H9 (cell line): ENCODE measurements at regions not wholly inside any gene's neighbourhood (a gene's known extent, or its start where the extent isn't known, plus 50 kb on each side); places are given as distances from the start of the nearest gene placed in this dataset.

Experiments
- DNase-seq: peaks from one replicate; pipeline ENCODE4 v3.0.0-alpha.2; 2017
- H2AFZ ChIP-seq: one replicate; pipeline ENCODE4 v1.6.1; 2013; ENCODE audit warnings: mild to moderate bottlenecking, low read length, control low read depth, moderate library complexity
- H2AK5ac ChIP-seq: 2 replicates; pipeline ENCODE4 v1.6.1; 2013; ENCODE audit warnings: low read length, control low read depth, mixed read lengths; ENCODE audit not compliant: insufficient read length
- H2BK120ac ChIP-seq: one replicate; pipeline ENCODE4 v1.6.1; 2013; ENCODE audit warnings: low read depth, mild to moderate bottlenecking, low read length, control low read depth, inconsistent platforms; ENCODE audit not compliant: poor library complexity, severe bottlenecking
- H2BK12ac ChIP-seq: 2 replicates; pipeline ENCODE4 v1.6.1; 2013; ENCODE audit warnings: low read length, control low read depth, mixed read lengths, low read depth; ENCODE audit not compliant: insufficient read length
- H2BK15ac ChIP-seq: 2 replicates; pipeline ENCODE4 v1.6.1; 2013; ENCODE audit warnings: low read depth, low read length, control low read depth
- H2BK20ac ChIP-seq: one replicate; pipeline ENCODE4 v1.6.1; 2013; ENCODE audit warnings: low read depth, mild to moderate bottlenecking, low read length, control low read depth, inconsistent platforms; ENCODE audit not compliant: poor library complexity, severe bottlenecking
- H2BK5ac ChIP-seq: 2 replicates; pipeline ENCODE4 v1.6.1; 2013; ENCODE audit warnings: low read length, control low read depth, mixed read lengths; ENCODE audit not compliant: insufficient read length
- H3K14ac ChIP-seq: 2 replicates; pipeline ENCODE4 v1.6.1; 2013; ENCODE audit warnings: low read length, control low read depth; ENCODE audit not compliant: insufficient read depth
- H3K18ac ChIP-seq: 2 replicates; pipeline ENCODE4 v1.6.1; 2013; ENCODE audit warnings: low read depth, mild to moderate bottlenecking, mixed read lengths, low read length, control low read depth; ENCODE audit not compliant: insufficient read length
- H3K23ac ChIP-seq: 2 replicates; pipeline ENCODE4 v1.6.1; 2013; ENCODE audit warnings: low read length, control low read depth, mixed read lengths, low read depth; ENCODE audit not compliant: insufficient read length
- H3K23me2 ChIP-seq: 2 replicates; pipeline ENCODE4 v1.6.1; 2013; ENCODE audit warnings: low read depth, mild to moderate bottlenecking, mixed read lengths, low read length, control low read depth; ENCODE audit not compliant: insufficient read length, poor library complexity, severe bottlenecking
- H3K27ac ChIP-seq: 2 replicates; pipeline ENCODE4 v1.5.1; 2013; ENCODE audit warnings: low read length, control low read depth, mixed read lengths, low read depth; ENCODE audit not compliant: insufficient read length
- H3K27me3 ChIP-seq: 2 replicates; pipeline ENCODE4 v1.6.1; 2013; ENCODE audit warnings: low read length, control low read depth, inconsistent platforms; ENCODE audit not compliant: insufficient read depth
- H3K4ac ChIP-seq: 2 replicates; pipeline ENCODE4 v1.6.1; 2013; ENCODE audit warnings: low read depth, mild to moderate bottlenecking, control low read depth, inconsistent platforms, low read length, moderate library complexity
- H3K4me1 ChIP-seq: 2 replicates; pipeline ENCODE4 v1.6.1; 2013; ENCODE audit warnings: low read length, control low read depth, inconsistent platforms; ENCODE audit not compliant: insufficient read depth
- H3K4me2 ChIP-seq: 2 replicates; pipeline ENCODE4 v1.6.1; 2013; ENCODE audit warnings: low read length, control low read depth, mixed read lengths; ENCODE audit not compliant: insufficient read length, insufficient read depth
- H3K56ac ChIP-seq: 2 replicates; pipeline ENCODE4 v1.6.1; 2013; ENCODE audit warnings: low read depth, mild to moderate bottlenecking, mixed read lengths, low read length, control low read depth; ENCODE audit not compliant: insufficient read length
- H3K79me1 ChIP-seq: 2 replicates; pipeline ENCODE4 v1.6.1; 2013; ENCODE audit warnings: low read depth, mild to moderate bottlenecking, moderate library complexity, low read length, control low read depth, inconsistent platforms; ENCODE audit not compliant: insufficient read depth, poor library complexity, severe bottlenecking
- H3K79me2 ChIP-seq: 2 replicates; pipeline ENCODE4 v1.6.1; 2013; ENCODE audit warnings: low read length, control low read depth, inconsistent platforms; ENCODE audit not compliant: insufficient read depth
- H3K9ac ChIP-seq: 2 replicates; pipeline ENCODE4 v1.6.1; 2013; ENCODE audit warnings: low read length, control low read depth, mixed read lengths; ENCODE audit not compliant: insufficient read length; ENCODE audit errors: extremely low read depth
- H3K9me3 ChIP-seq: one replicate; pipeline ENCODE4 v1.6.1; 2013; ENCODE audit warnings: low read depth, low read length, inconsistent platforms; ENCODE audit not compliant: control insufficient read depth
- H3T11ph ChIP-seq: one replicate; pipeline ENCODE4 v1.6.1; 2013; ENCODE audit warnings: mild to moderate bottlenecking, low read length, control low read depth, inconsistent platforms
- H4K20me1 ChIP-seq: one replicate; pipeline ENCODE4 v1.6.1; 2013; ENCODE audit not compliant: control insufficient read depth, insufficient read length, insufficient read depth
- H4K5ac ChIP-seq: 2 replicates; pipeline ENCODE4 v1.6.1; 2013; ENCODE audit warnings: low read depth, mild to moderate bottlenecking, mixed read lengths, low read length, control low read depth; ENCODE audit not compliant: insufficient read length
- H4K8ac ChIP-seq: replicated peaks from 2 replicates; pipeline ENCODE4 v1.6.1; 2013; ENCODE audit warnings: low read length, control low read depth, mixed read lengths, low read depth; ENCODE audit not compliant: insufficient read length
- H4K91ac ChIP-seq: 2 replicates; pipeline ENCODE4 v1.6.1; 2013; ENCODE audit warnings: low read depth, mild to moderate bottlenecking, moderate library complexity, mixed read lengths, low read length, control low read depth; ENCODE audit not compliant: insufficient read length
- H3K27ac Mint-ChIP-seq, 3 experiments: 2 replicates in 2 of 3; 3 replicates in 1 of 3; pipeline ENCODE4 v1.8.0; 2020 to 2021; ENCODE audit warnings: mixed read lengths in 3 of 3, mild to moderate bottlenecking in 1 of 3, moderate library complexity in 1 of 3
- H3K27me3 Mint-ChIP-seq: 2 replicates; pipeline ENCODE4 v1.8.0; 2021; ENCODE audit warnings: low read depth, mild to moderate bottlenecking, moderate library complexity, mixed read lengths
- H3K36me3 Mint-ChIP-seq, 3 experiments: 2 replicates in 2 of 3; 3 replicates in 1 of 3; pipeline ENCODE4 v1.8.0; 2020 to 2021; ENCODE audit warnings: low read depth in 3 of 3, mixed read lengths in 3 of 3; ENCODE audit not compliant: insufficient read depth in 1 of 3
- H3K4me1 Mint-ChIP-seq, 2 experiments: 2 replicates each; pipeline ENCODE4 v1.8.0; 2020; ENCODE audit warnings: mixed read lengths in 2 of 2
- H3K4me3 Mint-ChIP-seq, 2 experiments: 2 replicates in 1 of 2; 3 replicates in 1 of 2; pipeline ENCODE4 v1.8.0; 2020 to 2021; ENCODE audit warnings: mild to moderate bottlenecking in 2 of 2, mixed read lengths in 2 of 2, moderate library complexity in 1 of 2
- H3K9me3 Mint-ChIP-seq, 2 experiments: 2 replicates in 1 of 2; 3 replicates in 1 of 2; pipeline ENCODE4 v1.8.0; 2020; ENCODE audit warnings: mild to moderate bottlenecking in 2 of 2, mixed read lengths in 2 of 2, moderate library complexity in 1 of 2
- CTCF ChIP-seq: fragments of 200-600 bp; sonication (generic); conservative IDR thresholded peaks from 3 replicates; pipeline ENCODE4 v1.8.0; 2021; ENCODE audit warnings: antibody characterized with exemption, mild to moderate bottlenecking
- WGBS: extraction: QIAGEN DNeasy Blood & Tissue Kit; methylation state at CpG from one replicate; pipeline ENCODE4 v1.1.7; 2013; ENCODE audit warnings: missing lambda C conversion rate, low lambda C conversion rate, mixed read lengths; ENCODE audit not compliant: insufficient read length; ENCODE audit errors: extremely low coverage; 5-methylcytosine and 5-hydroxymethylcytosine counted together

GRCh38 chr1:245079021-245079609, 75.7 kb upstream of the KIF26B start:
- H3K4me1 Mint-ChIP-seq, result peaks cover 3 to 4% of the 10 kb centered on the region in 2 experiments
- no peaks in the 10 kb centered on the region for H3K79me1 ChIP-seq
- no peak overlapping the region for H3K4me3 Mint-ChIP-seq
- no peak overlapping the region for H4K5ac ChIP-seq
- no peaks in the 10 kb centered on the region for H3K79me2 ChIP-seq
- H4K8ac ChIP-seq, result no peak overlapping the region
- H3K18ac ChIP-seq, result no peak overlapping the region
- no CpG with 5 or more reads among the region's 9 CpGs for WGBS
- TF ChIP-seq CTCF, result peak; percentile 77
- H3K27me3 ChIP-seq, result no peaks in the 10 kb centered on the region
- H3K9me3 ChIP-seq, result no peaks in the 10 kb centered on the region
- no peaks in the 10 kb centered on the region for H3K4me1 ChIP-seq
- no peak overlapping the region for H4K91ac ChIP-seq
- DNase-seq, result no peak
- no peaks in the 10 kb centered on the region for H4K20me1 ChIP-seq
- no peak overlapping the region; a peak in 1 of 7 replicates for H3K27ac Mint-ChIP-seq
- no peak overlapping the region for H3K4ac ChIP-seq
- H2BK5ac ChIP-seq, result no peak overlapping the region
- no peak overlapping the region for H3T11ph ChIP-seq
- no peak overlapping the region for H2AFZ ChIP-seq
- H3K27ac ChIP-seq, result no peak overlapping the region
- peaks cover 11 to 12% of the 10 kb centered on the region in 2 experiments; a peak in 4 of 5 replicates for H3K9me3 Mint-ChIP-seq
- no peak overlapping the region for H3K9ac ChIP-seq
- H2BK20ac ChIP-seq, result no peak overlapping the region
- H3K23ac ChIP-seq, result no peak overlapping the region
- H3K36me3 Mint-ChIP-seq, result peaks cover 9 to 16% (median 14%) of the 10 kb centered on the region in 3 experiments
- H3K4me2 ChIP-seq, result no peak overlapping the region
- no peak overlapping the region for H2AK5ac ChIP-seq
- no peak overlapping the region for H3K56ac ChIP-seq
- H3K27me3 Mint-ChIP-seq, result no peaks in the 10 kb centered on the region
- H3K23me2 ChIP-seq, result no peaks in the 10 kb centered on the region
- no peak overlapping the region for H2BK120ac ChIP-seq
- no peak overlapping the region for H2BK15ac ChIP-seq
- H3K14ac ChIP-seq, result no peak overlapping the region
- H2BK12ac ChIP-seq, result no peak overlapping the region
